ENCODE measurements at regions not wholly inside any gene's neighbourhood (a gene's known extent, or its start where the extent isn't known, plus 50 kb on each side); places are given as distances from the start of the nearest gene placed in this dataset.
"Not testable (repeated sequence)": the region's sequence is repeated elsewhere in the genome, so short reads cannot be mapped to it uniquely, and the experiment has no call there.

- TF ChIP-seq CTCF (IDR thresholded peaks at IDR 0.05; ENCODE audit: insufficient read depth, low read length, poor library complexity, severe bottlenecking) = no peak
- Histone ChIP-seq H3K36me3 (ENCODE audit: control insufficient read depth, insufficient read depth, low read length) (no peaks in the 10 kb centered on the region), H3K4me3 (ENCODE audit: low read depth, low read length) (no peak overlapping the region), H3K27me3 (ENCODE audit: control insufficient read depth, insufficient read depth, low read length) (no peaks in the 10 kb centered on the region)
- no peak for DNase-seq (ENCODE audit: low read depth)
Observed at GRCh38 chr7:155392726-155393570, 65.0 kb upstream of the EN2 start.

GRCh38 chr7:155394413-155394812 is 63.5 kb upstream of the EN2 start:
- no peak for DNase-seq (ENCODE audit: low read depth)
- Histone ChIP-seq H3K4me3 (ENCODE audit: low read depth, low read length) (no peak overlapping the region), H3K36me3 (ENCODE audit: control insufficient read depth, insufficient read depth, low read length) (no peaks in the 10 kb centered on the region), H3K27me3 (ENCODE audit: control insufficient read depth, insufficient read depth, low read length) (no peaks in the 10 kb centered on the region)
- TF ChIP-seq CTCF (IDR thresholded peaks at IDR 0.05; ENCODE audit: insufficient read depth, low read length, poor library complexity, severe bottlenecking) = no peak

- no peak for TF ChIP-seq CTCF (IDR thresholded peaks at IDR 0.05; ENCODE audit: insufficient read depth, low read length, poor library complexity, severe bottlenecking)
- Histone ChIP-seq H3K27me3 (ENCODE audit: control insufficient read depth, insufficient read depth, low read length) (no peaks in the 10 kb centered on the region), H3K4me3 (ENCODE audit: low read depth, low read length) (no peak overlapping the region), H3K36me3 (ENCODE audit: control insufficient read depth, insufficient read depth, low read length) (no peaks in the 10 kb centered on the region)
- no peak for DNase-seq (ENCODE audit: low read depth)
Observed at GRCh38 chr7:155395176-155395797, 62.6 kb upstream of the EN2 start.

GRCh38 chr7:155396661-155397060 is 61.3 kb upstream of the EN2 start:
- no peak for DNase-seq (ENCODE audit: low read depth)
- no peaks in the 10 kb centered on the region for H3K36me3 ChIP-seq (ENCODE audit: control insufficient read depth, insufficient read depth, low read length)
- no peaks in the 10 kb centered on the region for H3K27me3 ChIP-seq (ENCODE audit: control insufficient read depth, insufficient read depth, low read length)
- no peak for TF ChIP-seq CTCF (IDR thresholded peaks at IDR 0.05; ENCODE audit: insufficient read depth, low read length, poor library complexity, severe bottlenecking)
- no peak overlapping the region for H3K4me3 ChIP-seq (ENCODE audit: low read depth, low read length)

- DNase-seq (ENCODE audit: low read depth); H3K27me3 ChIP-seq (ENCODE audit: control insufficient read depth, insufficient read depth, low read length); H3K36me3 ChIP-seq (ENCODE audit: control insufficient read depth, insufficient read depth, low read length); H3K4me3 ChIP-seq (ENCODE audit: low read depth, low read length): not testable (repeated sequence)
Observed at GRCh38 chr7:155397758-155398714, 59.9 kb upstream of the EN2 start.

- Histone ChIP-seq H3K4me3 (ENCODE audit: low read depth, low read length) (no peak overlapping the region), H3K36me3 (ENCODE audit: control insufficient read depth, insufficient read depth, low read length) (no peaks in the 10 kb centered on the region), H3K27me3 (ENCODE audit: control insufficient read depth, insufficient read depth, low read length) (no peaks in the 10 kb centered on the region)
- no peak for DNase-seq (ENCODE audit: low read depth)
- TF ChIP-seq CTCF (IDR thresholded peaks at IDR 0.05; ENCODE audit: insufficient read depth, low read length, poor library complexity, severe bottlenecking) = no peak
Observed at GRCh38 chr7:155398944-155399343, 59.0 kb upstream of the EN2 start.

Data from kidney epithelial cell (primary cell).